ENCODE measurements at regions not wholly inside any gene's neighbourhood (a gene's known extent, or its start where the extent isn't known, plus 50 kb on each side); places are given as distances from the start of the nearest gene placed in this dataset.
"Not testable (repeated sequence)": the region's sequence is repeated elsewhere in the genome, so short reads cannot be mapped to it uniquely, and the experiment has no call there.

DNA sequence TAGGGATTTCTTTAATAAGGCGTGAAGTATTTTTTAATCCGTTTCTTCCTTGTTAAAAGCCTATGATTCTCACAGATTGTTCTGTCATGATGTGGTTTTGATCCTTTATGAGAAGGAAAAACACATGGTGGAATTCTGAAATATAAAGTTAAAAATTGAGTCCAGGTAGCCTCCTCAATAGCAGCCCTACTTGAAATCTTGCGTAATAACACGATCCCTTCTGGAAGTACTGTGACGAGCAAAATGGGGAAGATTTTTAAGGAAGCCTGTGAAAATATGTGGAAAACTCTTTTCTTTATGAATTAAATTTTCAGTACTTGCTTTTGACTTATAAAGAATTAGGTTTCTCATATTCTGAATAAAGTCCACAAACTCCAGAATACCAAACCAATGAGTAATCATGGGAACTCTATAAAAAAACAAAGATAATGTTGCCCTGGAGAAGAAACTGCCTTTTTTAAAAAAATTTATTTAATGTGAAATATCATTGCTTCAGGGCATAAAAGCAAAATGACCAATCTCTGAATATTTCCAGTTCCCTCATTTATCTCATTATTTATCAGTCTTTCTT is 476.4 kb upstream of the ZEB2 start:
- DNase-seq (no peak), ATAC-seq (no peak)

DNA sequence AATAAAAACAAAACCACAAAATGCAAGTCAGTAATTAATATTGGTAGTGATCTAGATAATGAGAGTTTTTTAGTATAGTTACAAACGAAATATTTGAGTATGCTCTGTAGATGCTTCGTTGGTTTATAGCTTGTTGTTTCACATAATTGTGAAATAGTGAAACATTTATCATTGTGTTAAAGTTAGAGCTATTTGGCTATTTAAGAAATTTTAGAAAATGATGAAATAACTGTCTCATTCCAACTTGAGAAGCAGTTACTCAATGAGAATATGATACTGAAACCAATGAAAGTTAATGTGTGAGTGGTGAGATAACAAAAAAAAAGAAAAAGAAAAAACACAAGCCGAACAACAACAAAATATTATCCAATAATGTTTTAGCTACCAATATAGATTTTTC is 475.6 kb upstream of the ZEB2 start:
- intact Hi-C loops (cut with DNase I, micrococcal nuclease): no loop called here
- ATAC-seq: no peak
- DNase-seq: no peak

More for the DNA sequence above, 476.4 kb upstream of the ZEB2 start:
- intact Hi-C loops (cut with DNase I, micrococcal nuclease): no loop called here

DNA sequence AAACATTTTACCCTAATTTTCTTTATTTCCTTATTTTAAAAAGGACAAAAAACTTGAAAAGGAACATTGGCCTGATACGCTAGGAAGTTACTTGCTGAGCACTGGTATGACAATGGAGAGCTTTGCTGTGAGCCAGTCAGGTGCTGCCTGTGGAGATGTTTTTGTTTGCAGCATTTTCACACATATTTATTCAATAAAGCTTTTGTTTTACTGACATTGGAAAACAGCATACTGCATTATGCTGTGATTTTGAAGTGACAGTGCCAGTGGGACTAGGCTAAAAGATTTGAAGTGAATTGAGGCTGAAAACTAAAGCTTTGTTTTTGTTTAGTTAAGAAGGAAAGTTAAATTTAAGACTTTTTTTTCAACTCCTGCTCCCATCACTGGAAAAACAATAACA is 470.7 kb upstream of the ZEB2 start:
- DNase-seq (no peak), ATAC-seq (no peak)
- intact Hi-C loops (cut with DNase I, micrococcal nuclease): no loop called here

DNA sequence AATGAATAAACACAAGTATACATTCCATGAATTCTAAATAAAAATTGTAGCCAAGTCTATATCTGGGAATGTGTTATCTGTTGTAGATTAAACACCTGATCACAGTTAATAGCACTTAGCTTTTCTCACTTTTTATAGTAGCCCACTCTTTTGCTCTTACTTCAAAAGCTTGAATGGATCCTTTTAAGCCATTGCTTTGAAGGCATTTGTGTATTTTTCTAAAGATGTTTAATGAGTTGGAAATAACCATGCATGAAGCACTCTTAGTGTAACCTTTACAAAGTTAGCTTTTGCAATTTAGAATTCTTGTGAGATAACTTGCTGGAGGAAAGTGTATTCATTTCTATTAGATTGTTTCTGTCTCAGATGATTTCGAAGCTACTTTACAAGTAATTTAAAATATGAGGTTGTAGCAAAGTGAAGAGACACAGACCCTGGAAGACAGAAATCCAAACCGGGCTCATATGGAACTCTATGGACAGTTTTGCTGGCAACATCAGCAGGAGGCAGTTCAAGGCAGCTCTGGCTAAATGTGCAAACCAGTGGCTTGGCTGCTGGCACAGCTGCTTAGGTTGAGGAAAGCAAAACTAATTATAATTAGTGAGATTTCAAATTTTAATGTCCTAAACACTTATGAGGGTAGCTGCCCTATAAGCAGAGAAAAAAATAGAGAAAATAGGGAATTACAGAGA is 469.8 kb upstream of the ZEB2 start:
- ATAC-seq: no peak
- intact Hi-C loops (cut with DNase I, micrococcal nuclease): no loop called here

DNA sequence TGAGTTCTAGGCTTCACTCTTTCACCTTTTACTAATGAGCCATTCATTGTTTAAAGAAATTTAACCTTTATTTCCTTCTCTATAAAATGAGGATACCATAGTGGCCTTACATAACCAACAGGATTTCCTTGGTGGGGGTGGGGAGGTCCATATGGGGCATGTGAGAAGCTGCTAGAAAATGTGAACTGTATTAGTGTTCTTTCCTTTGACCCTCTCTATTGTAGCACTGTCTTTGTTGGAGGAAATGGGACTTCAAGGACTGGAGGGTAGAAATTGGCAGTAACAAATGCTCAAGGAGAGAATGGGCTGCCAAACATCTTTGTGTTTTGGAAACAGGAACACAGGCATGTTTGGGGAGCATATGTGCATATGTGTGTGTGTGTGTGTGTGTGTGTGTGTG is 468.7 kb upstream of the ZEB2 start:
- no peak for ATAC-seq
- no peak for DNase-seq
- intact Hi-C loops (cut with DNase I, micrococcal nuclease): no loop called here

More for the DNA sequence above, 469.8 kb upstream of the ZEB2 start:
- DNase-seq: no peak

DNA sequence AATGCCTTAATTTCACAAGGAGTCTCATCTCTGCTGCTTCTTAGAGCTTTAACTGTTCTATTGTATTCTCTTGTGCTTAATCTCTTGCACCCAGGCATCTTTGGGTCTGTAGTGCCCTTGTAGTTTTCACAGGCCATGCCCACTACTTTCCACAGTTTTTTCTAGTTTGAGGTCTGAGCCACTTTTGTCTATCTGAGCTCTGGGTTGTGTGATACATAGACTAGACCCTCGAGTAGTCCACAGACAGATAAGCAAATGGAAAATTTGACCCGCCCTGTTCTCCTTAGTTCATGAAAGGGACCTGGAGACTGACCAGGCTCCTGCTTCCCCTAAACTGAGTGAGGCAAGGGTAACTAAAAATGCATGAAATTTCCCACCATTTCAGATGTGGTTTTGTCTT is 466.8 kb upstream of the ZEB2 start:
- no peak for ATAC-seq
- no peak for DNase-seq
- intact Hi-C loops (cut with DNase I, micrococcal nuclease): no loop called here

DNA sequence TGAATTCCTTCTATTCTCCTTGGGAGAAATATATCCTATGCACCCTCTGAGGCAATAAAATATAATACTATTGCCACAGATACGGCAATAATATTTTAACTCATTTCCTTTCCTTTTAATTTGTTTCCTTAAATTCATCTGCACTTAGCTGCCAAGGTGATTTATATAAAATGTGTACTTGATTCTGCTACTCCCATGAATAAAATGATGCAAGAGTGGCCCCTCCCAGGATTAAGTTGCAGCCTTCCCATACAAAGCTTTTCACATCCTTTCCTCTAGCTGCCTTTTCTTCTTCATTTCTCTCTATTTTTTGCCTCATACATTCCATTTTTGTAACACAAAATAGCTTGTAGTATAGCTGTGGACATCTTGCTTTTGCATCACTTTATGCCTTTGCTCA is 464.1 kb upstream of the ZEB2 start:
- no peak for ATAC-seq
- no peak for DNase-seq
- intact Hi-C loops (cut with DNase I, micrococcal nuclease): no loop called here

DNA sequence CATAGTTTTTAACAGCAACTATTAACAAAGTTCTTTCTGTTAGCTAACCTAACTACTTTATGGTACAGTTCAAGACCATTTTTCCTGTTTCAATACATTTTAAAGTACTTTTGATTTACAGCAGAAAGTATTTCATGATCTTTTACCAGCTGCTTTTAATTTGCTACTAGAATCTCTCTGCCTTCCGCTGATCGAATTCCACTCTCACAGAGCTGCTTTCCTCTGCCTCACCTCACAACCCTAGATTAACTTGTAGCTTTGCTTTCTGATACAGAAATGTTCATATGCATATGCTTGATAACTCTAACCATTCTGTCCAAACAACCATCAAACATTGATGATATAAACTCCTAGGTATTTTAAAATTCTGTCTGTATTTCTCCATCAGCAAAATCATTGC is 463.2 kb upstream of the ZEB2 start:
- DNase-seq (no peak), ATAC-seq (no peak)
- intact Hi-C loops (cut with DNase I, micrococcal nuclease): no loop called here

DNA sequence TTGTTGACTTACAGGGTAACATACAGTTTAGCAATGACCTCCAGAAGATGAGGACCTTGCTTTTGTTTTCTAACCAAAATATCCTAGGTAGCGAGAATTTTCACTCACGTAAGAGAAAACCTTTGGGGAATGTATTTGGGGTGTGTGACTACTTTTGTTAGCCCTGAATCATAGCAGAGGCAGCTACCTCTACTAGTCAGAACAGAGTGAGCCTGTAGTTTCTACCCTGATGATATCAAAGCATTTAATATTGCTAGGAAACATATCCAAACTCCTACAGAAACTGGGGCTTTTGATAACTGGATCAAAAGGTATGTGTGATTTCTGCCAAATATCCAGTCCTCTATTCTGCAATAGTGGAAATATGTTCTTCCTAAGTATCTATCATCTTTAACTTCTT is 462.6 kb upstream of the ZEB2 start:
- DNase-seq (no peak), ATAC-seq (no peak)
- intact Hi-C loops (cut with DNase I, micrococcal nuclease): no loop called here

DNA sequence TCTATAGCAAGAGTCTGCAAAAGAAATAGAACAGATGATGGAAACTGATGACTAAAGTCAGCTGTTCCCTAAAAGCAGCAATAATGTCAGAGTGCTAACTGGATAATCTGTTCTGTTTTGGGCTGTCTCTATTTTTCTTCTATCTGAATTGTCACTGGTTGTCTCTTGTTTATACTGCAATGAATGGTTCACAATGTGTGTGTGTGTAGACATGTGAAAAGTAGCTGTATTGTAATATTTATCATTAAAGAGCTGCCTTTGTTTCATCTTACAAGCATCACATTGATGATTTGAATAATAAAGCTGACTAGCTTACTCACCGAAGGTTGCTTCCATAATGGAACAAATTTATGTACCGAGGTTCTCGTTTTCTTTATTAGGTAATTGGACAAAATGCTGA is 456.0 kb upstream of the ZEB2 start:
- intact Hi-C loops (cut with DNase I, micrococcal nuclease): no loop called here
- DNase-seq (no peak), ATAC-seq (no peak)

DNA sequence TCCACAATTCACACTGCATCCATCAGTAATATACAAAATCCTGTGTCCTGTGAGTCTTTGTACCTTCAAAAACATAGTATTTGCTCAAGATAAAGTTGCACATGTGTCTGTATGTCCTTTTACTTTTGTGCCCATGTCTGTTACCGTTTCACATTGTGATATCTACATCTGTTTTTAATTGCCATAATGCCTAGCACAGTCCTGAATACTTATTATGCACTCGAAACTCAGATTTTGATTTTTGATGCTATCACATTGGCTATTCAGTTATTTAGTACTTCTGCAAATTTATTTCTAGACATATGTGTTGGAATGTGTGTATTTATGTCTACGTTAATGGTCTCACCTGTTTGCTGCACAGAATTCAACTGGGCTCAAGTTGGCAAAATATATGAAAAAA is 452.8 kb upstream of the ZEB2 start:
- DNase-seq (no peak), ATAC-seq (no peak)
- intact Hi-C loops (cut with DNase I, micrococcal nuclease): no loop called here

DNA sequence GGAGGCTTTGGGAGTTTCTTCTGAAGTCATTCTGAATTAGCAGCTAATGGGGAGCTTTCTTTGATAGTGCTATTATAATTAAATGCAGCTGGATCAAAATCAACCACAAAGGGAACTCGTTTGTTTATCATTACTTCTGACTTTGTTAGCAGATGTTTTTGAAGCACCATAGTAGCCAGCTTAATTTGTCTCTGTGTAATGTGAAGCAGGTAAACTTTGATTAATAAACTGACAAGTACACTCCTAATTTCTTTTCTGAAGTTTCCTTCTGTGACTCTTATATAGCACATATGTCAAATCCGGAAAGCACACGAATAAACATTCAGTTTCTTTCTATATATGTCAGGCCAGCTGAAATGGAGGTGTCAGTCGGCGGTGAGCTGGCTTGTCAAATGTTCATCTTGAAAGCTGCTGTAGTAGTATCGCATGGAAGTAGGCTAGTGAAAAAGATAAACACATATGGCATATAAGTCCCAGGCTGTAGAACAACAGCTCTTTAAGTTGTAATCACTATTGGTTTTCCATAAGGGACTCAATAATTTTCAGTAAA is 451.9 kb upstream of the ZEB2 start:
- ATAC-seq: no peak
- intact Hi-C loops (cut with DNase I, micrococcal nuclease): no loop called here
- DNase-seq: no peak

DNA sequence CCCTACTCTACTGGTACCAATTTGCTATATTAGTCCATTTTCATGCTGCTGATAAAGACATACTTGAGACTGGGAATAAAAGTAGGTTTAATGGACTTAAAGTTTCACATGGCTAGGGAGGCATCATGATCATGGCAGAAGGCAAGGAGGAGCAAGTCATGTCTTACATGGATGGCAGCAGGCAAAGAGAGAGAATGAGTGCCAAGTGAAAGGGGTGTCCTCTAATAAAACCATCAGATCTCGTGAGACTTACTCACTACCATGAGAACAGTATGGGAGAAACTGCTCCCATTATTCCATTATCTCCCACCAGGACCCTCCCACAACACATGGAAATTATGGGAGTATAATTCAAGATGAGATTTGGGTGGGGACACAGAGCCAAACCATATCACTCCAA is 450.5 kb upstream of the ZEB2 start:
- ATAC-seq; intact Hi-C loops (cut with DNase I, micrococcal nuclease): not testable (repeated sequence)

DNA sequence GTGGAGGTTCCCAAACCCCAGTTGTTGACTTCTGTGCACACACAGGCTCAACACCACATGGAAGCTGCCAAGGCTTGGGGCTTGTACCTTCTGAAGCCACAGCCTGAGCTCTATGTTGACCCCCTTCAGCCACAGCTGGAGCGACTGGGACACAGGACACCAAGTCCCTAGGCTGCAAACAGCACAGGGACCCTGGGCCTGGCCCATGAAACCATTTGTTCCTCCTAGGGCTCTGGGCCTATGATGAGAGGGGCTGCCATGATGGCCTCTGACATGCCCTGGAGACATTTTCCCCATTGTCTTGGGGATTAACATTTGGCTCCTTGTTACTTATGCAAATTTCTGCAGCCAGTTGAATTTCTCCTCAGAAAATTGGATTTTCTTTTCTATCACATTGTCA is 449.6 kb upstream of the ZEB2 start:
- intact Hi-C loops (cut with DNase I, micrococcal nuclease); ATAC-seq; DNase-seq: not testable (repeated sequence)

More for the DNA sequence above, 450.5 kb upstream of the ZEB2 start:
- DNase-seq: not testable (repeated sequence)

DNA sequence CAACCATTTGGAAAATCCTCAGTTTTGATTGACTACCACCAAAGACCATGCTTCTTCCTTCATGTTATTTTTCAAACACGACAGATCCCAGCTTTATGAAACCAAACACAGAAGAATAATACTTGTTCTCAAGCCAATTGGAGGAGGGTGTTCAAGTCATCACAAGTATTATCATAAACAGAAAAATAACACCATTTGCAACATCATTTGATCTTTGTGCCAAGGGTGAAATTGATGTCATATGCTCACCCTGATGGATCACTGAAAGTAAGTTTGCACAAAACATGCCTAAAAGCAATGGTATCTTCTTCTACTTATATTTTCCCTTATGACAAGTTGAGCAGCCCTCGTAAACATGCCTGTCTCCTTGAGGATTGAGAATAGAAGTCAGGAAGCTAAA is 448.0 kb upstream of the ZEB2 start:
- intact Hi-C loops (cut with DNase I, micrococcal nuclease): no loop called here
- DNase-seq: no peak
- ATAC-seq: no peak

DNA sequence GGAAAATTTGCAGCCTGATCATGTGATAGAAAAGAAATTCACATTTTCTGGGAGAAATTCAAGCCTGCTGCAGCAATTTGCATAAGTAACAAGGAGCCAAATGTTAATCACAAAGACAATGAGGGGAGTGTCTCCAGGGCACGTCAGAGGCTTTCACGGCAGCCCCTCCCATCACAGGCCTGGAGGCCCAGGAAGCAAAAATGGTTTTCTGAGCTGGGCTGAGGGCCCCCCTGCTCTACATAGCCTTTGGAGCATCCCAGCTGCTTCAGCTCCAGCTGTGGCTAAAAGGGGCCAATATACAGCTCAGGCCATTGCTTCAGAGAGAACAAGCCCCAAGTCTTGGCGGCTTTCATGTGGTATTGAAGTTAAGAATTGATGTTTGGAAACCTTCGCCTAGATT is 445.3 kb upstream of the ZEB2 start:
- intact Hi-C loops (cut with DNase I, micrococcal nuclease): no loop called here
- ATAC-seq (no peak), DNase-seq (no peak)

DNA sequence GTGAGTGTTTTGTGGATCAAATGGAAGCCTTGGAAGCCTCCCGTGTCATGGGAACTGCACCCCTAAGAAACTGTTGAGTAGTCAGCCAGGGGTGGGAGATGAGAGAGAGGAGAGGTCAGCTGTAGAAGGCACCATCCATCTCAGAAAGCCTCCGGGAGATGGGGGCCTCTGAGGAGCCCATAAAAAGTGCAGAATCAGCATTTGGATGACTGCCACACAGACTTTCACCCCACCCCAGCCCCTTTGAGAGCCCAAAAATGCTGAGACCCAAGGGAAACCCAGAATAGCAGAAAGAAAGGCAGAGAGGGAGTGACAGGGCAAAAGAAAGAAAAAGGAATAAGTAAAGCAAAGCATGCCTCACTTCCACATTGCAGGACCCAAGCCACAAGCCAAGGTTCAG is 443.1 kb upstream of the ZEB2 start:
- intact Hi-C loops (cut with DNase I, micrococcal nuclease): no loop called here
- no peak for DNase-seq
- no peak for ATAC-seq

DNA sequence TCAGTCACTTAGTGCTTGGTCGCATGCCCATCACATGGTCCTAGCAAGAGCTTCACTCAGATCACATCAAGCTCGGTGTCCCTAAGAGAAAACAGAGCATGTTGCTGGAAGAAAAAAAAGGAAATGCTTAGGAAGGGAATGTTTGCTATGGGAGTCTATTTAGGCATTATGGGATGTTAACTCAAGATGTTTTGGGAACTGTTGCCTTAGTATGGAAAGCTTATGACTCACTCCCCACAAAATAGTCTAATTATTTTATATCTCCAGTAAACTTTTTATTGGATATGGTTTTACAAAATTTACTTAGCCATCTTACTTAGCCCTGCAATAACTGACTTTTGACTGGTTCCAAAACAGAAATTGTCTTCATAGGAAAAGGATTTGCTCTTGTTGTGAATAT is 439.5 kb upstream of the ZEB2 start:
- DNase-seq: no peak
- ATAC-seq: no peak
- intact Hi-C loops (cut with DNase I, micrococcal nuclease): no loop called here

DNA sequence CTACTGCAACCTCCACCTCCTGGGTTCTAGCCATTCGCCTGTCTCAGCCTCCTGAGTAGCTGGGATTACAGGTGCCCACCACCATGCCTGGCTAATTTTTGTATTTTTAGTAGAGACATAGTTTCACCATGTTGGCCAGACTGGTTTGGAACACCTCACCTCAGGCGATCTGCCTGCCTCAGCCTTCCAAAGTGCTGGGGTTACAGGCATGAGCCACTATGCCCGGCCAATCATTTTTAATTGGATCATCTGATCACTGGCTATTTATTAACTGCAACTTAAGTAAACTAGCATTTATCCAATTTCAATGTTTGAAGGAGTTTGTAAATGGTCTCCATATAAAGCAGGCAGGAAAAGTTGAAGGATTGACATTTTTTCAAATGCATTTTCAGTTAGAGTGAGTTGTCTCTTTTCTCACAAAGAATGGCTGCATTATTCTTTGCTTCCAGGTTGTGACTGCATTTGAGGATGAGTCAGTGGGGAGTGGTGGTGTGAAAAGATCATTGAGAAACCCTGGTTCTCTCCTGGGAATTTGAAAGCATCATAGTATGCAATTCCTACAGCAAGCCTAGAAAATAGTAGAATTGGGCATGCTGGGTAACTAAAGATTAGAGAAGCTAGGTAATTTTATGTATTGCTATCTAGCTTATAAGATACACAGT is 431.1 kb upstream of the ZEB2 start:
- intact Hi-C loops (cut with DNase I, micrococcal nuclease): no loop called here
- DNase-seq (no peak), ATAC-seq (no peak)

DNA sequence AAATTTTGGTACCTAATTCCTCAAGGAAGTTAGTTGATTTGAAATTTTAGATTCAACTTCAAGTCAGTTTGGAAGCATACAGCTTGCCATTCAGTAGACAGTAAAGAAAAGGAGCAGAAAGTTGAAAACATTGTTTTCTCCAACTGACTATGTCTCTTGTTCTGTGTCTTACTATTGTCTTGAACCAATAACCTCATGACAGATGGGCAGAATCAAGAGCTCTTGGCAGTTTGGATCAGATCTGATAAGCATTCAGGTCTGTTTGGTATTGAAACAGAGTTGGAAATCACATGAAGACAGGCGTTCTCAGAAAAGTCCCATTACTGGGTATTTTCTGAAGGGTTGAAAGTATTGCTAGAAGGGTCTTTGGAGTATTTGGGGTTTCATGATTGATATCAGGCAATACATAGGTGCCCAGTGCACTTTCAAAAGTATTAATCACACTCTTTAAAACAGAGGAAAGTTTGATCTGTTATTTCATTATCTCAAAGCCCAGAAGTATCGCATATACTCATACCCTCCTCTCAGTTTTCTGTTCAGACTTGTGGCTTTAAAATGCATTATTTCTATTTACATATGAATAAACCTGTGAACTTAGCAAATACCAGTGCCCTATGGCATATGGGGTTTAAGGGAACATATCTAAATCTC is 428.4 kb upstream of the ZEB2 start:
- no peak for ATAC-seq
- intact Hi-C loops (cut with DNase I, micrococcal nuclease): no loop called here

More for the DNA sequence above, 428.4 kb upstream of the ZEB2 start:
- no peak for DNase-seq

Measured in left colon (tissue), 2 donors.